ENCODE measurements at regions not wholly inside any gene's neighbourhood (a gene's known extent, or its start where the extent isn't known, plus 50 kb on each side); places are given as distances from the start of the nearest gene placed in this dataset.
"Not testable (repeated sequence)": the region's sequence is repeated elsewhere in the genome, so short reads cannot be mapped to it uniquely, and the experiment has no call there.

DNA sequence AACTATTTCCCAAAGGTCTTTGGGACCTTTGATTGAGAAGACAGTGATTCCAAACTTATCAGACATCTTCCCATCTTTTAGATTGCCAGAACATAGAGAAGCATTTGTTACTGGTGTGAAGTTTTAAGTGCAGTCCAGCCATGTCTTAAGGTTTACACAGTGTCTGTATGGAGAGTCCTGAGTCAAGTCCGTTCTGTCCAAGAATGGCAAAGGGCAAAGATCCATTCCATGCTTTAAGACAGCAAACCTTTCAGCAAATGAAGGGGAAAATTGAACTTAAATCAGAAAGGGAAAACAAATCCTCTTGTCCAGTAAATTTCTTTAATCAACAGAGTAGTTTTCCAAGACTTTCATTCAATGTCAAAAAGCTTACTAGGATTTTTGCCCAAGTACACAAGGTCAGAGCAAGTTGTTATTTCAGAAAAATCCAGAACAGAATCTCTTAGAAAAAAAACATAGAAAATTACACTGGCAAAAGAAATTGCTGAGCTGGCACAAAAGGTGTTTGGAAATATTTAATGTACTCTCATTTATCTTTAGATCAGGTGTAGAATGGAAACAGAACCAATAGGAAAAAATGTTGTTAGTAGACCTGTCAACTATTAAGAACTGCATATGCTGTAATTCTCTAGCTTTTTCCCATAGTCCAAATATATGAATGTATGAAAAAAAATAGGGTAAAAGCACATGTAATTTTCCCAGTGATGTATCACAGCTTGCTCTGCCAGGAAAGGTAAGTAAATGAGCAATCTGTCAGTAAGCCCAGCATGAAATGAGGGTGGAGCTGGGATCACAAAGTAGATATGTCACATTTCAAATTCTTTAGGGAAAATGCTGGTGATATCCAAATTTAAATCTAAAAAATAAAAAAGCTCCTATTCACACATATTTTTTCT lies 1099.9 kb downstream of the TUSC7 start:
- DNase-seq = no peak

DNA sequence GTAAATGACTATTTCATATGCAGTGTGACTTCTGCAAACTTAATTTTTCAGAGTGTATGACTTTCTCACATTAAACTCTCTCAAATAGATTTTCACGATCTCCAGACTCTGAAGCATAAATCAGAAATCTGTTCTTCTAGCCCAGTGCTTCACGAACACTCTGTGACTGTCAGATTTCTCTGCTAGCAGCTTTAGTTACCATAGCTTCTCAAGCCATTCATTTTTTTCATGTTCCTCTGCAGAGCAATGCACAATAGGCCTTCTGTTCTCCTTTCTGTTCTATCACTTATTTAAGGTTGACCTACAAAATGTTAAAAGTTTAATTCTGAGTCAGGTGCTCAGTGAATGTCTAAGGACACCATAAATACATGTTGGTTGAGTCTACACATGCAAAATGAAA lies 1102.2 kb downstream of the TUSC7 start:
- DNase-seq = no peak

GRCh38 chr3:117814975-117815374 lies 1105.4 kb downstream of the TUSC7 start:
- no peak for DNase-seq

GRCh38 chr3:117817103-117817502 lies 1107.5 kb downstream of the TUSC7 start:
- DNase-seq = no peak

- no peak for DNase-seq
Observed at GRCh38 chr3:117818592-117818991, 1109.0 kb downstream of the TUSC7 start.

- no peak for DNase-seq
Observed at GRCh38 chr3:117820658-117821299, 1111.2 kb downstream of the TUSC7 start.

GRCh38 chr3:117822416-117822815 lies 1112.8 kb downstream of the TUSC7 start:
- DNase-seq = no peak

DNA sequence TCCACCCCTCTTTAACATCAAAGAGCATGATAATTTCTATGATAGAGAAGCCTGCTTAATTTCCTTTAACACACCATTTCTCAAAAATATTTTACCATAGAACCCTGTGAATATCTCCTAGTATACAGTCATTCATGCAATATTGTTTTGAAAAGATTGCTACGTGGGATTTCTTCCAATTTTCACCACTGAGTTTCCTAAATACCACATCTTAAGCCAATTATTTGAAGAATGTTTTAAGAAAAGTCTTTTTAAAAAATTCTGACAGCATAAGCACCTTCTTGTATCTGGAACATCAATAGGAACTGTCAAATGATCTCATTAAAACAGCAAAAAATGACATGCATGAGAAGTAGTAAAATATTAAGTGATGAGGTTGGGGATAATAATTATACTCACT lies 1126.7 kb downstream of the TUSC7 start:
- DNase-seq = no peak

DNA sequence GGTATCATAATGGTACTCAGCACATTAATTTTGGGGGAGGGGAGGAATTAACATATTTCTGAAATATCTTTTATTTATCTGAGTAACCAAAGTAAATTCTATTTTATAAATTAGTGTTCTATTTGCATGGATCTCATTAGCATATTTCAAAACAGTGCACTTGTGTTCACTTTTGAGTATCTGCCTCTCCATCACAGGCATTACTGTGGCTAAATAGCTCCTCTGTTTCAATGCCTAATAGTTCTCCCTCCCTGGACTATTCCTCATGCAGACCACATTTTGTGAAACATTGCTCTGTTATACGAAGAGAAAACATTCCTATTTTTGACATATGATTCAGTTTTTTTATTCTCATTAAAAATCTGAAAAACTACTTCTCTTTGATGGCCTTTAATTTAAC lies 1127.8 kb downstream of the TUSC7 start:
- DNase-seq = no peak

DNA sequence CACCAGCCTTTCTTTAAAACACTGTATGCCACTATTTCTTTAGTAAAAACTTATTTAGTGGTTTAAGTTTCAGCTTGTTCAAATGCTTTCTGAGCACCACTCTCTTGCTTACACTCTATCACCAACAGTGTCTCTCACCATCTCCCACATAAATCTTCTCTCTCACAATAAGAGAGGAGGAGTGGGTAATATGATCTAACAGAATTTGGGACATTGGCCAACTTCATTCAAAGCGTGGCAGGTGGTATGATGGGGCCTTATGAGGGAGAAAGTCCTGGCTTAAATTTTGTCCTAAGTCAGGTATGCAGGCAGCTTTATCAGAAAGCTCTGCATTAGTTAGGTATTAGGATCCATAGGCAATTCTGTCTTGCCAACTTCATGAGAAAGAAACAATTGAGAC lies 1132.5 kb downstream of the TUSC7 start:
- no peak for DNase-seq

GRCh38 chr3:117843356-117843755 lies 1133.8 kb downstream of the TUSC7 start:
- DNase-seq = no peak

- no peak for DNase-seq
Observed at GRCh38 chr3:117844676-117845075, 1135.1 kb downstream of the TUSC7 start.

- no peak for DNase-seq
Observed at GRCh38 chr3:117846238-117846637, 1136.7 kb downstream of the TUSC7 start.

GRCh38 chr3:117848606-117849005 lies 1139.0 kb downstream of the TUSC7 start:
- no peak for DNase-seq

GRCh38 chr3:117853923-117854668 lies 1144.5 kb downstream of the TUSC7 start:
- DNase-seq = no peak

GRCh38 chr3:117856354-117856753 lies 1146.8 kb downstream of the TUSC7 start:
- no peak for DNase-seq

DNA sequence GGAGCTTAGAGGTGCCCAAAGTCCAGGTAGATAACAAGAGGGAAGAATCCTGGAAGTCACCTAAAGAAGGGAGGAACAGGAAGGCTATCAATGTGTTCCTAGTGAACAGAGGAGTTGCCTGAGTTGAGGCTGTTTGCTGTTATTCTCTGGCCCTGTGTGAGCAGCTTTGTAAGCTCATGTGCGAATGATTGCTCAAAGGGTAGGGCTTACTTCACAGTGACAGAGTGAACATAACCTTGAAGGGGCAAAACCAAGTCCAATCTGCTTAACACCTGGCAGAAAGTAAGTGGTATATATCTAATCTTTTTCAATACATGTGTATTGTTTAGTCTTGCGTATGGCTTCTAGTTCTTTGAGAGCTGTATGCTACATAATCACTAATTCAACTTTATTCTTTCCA lies 1153.6 kb downstream of the TUSC7 start:
- DNase-seq = no peak

DNA sequence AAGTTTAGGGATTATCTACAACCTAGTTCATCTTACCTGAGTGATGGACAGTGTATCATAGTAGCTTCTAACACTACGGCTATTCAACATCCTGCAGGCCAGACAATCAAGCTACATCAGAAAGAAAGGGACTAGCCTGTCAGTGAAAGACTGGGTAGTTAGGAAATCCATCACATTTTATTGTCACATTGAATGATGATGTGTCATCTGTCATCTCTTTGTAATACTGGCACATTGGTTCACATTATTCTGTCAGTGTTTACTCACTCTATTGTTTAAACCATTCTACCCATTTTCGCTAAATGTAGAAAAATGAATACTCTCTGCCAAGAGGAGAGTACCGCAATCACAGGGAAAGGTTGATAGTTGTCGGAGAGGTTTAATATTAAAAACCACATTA lies 1155.8 kb downstream of the TUSC7 start:
- DNase-seq = no peak

DNA sequence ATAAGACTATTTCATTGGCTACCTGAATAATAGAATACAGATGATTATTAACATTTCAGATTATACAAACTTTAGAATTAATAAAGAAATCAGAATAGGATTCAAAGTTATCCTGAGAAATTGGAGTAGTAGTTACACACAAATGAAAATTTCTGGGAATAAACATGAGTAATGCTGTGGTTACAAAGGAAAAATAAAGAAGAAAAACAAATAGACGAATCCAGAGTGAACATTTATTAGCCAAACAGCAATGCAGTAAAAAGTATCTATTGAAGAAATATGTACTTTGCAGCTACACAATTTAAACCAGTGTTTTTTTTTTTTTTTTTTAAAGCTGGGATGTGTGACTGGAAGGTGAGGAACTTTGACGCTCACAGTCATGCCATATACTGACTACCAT lies 1159.2 kb downstream of the TUSC7 start:
- no peak for DNase-seq

DNA sequence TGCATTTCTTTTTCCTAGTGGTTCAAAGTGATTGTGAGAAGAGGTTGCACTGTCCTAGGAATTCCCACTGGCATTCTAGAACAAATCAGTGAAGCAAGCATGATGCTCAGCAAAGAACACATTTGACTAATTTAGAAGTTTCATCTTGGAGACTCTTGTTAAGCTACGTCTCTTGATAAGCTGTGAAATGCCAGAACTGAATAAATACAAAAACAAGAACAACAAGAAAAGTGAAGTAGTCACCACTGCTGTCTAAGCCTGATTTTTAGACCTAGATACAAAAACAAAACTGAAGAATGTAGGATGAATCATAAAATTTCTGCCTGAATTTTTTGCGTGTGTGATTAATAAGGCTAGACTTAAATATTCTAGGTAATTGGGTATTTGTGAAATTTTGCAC lies 1162.4 kb downstream of the TUSC7 start:
- DNase-seq = no peak

GRCh38 chr3:117872594-117873248 lies 1161.9 kb downstream of the IGSF11 start:
- not testable (repeated sequence) for DNase-seq

DNA sequence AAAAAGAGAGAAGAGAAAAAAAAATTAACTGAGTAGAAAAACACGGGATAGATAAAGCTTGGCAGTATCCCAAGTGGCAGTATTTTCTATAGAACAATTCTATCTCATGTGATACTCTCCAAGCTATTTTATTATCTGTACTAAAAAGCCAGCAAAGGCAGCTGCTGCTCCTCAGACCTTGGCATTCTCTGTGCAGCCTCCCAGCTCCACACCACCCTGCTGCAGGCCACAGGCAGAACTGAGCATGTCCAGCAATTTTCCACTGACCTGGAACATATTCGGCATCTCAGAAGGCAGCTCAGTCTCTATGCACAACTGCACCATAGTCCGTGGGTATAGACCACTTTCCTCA lies 1161.4 kb downstream of the IGSF11 start:
- DNase-seq = no peak

GRCh38 chr3:117874028-117874690 lies 1160.5 kb downstream of the IGSF11 start:
- no peak for DNase-seq

All from NCI-H1436 treated with DMSO at 0.1 percent for 48 hours (cell line).